Neural progenitor cell (in vitro differentiated cells): ENCODE measurements at regions not wholly inside any gene's neighbourhood (a gene's known extent, or its start where the extent isn't known, plus 50 kb on each side); places are given as distances from the start of the nearest gene placed in this dataset.

Experiments used
- DNase-seq: peaks from one replicate; pipeline ENCODE4 v3.0.0-alpha.2; 2016; ENCODE audit warnings: low spot score
- H2AFZ ChIP-seq: fragments of 200-600 bp; sonication (generic); replicated peaks from 2 replicates; pipeline ENCODE4 v1.6.1; 2016; ENCODE audit warnings: antibody characterized with exemption
- H3F3A ChIP-seq: fragments of 200-600 bp; sonication (generic); 2 replicates; pipeline ENCODE4 v1.6.1; 2016; ENCODE audit warnings: antibody characterized with exemption, low read depth
- H3K27ac ChIP-seq: fragments of 200-600 bp; sonication (generic); 2 replicates; pipeline ENCODE4 v1.5.1; 2016; ENCODE audit warnings: mild to moderate bottlenecking
- H3K27me3 ChIP-seq: fragments of 200-600 bp; sonication (generic); 2 replicates; pipeline ENCODE4 v1.6.1; 2016; ENCODE audit warnings: mild to moderate bottlenecking, moderate library complexity
- H3K36me3 ChIP-seq: fragments of 200-600 bp; sonication (generic); 2 replicates; pipeline ENCODE4 v1.5.1; 2016
- H3K4me1 ChIP-seq: fragments of 200-600 bp; sonication (generic); 2 replicates; pipeline ENCODE4 v1.6.1; 2016; ENCODE audit warnings: mixed run types
- H3K4me2 ChIP-seq: fragments of 200-600 bp; sonication (generic); 2 replicates; pipeline ENCODE4 v1.6.1; 2016
- H3K4me3 ChIP-seq: fragments of 200-600 bp; sonication (generic); 2 replicates; pipeline ENCODE4 v1.5.1; 2016
- H3K79me2 ChIP-seq: fragments of 200-600 bp; sonication (generic); 2 replicates; pipeline ENCODE4 v1.6.1; 2016; ENCODE audit warnings: low read depth
- H3K9ac ChIP-seq: fragments of 200-600 bp; sonication (generic); 2 replicates; pipeline ENCODE4 v1.6.1; 2016
- H3K9me3 ChIP-seq: fragments of 200-600 bp; sonication (generic); 2 replicates; pipeline ENCODE4 v1.5.1; 2016; ENCODE audit warnings: low read depth
- H4K20me1 ChIP-seq: fragments of 200-600 bp; sonication (generic); 2 replicates; pipeline ENCODE4 v1.6.1; 2016; ENCODE audit warnings: low read depth
- H3K27ac Mint-ChIP-seq: 3 replicates; pipeline ENCODE4 v1.8.0; 2021; ENCODE audit warnings: mixed read lengths
- H3K27me3 Mint-ChIP-seq: 2 replicates; pipeline ENCODE4 v1.8.0; 2022; ENCODE audit warnings: low read depth, mild to moderate bottlenecking, inconsistent platforms, moderate library complexity, mixed read lengths; ENCODE audit not compliant: insufficient read depth
- H3K36me3 Mint-ChIP-seq: 3 replicates; pipeline ENCODE4 v1.8.0; 2021; ENCODE audit warnings: mixed read lengths
- H3K4me1 Mint-ChIP-seq: 3 replicates; pipeline ENCODE4 v1.8.0; 2021; ENCODE audit warnings: mixed read lengths
- H3K4me3 Mint-ChIP-seq: 3 replicates; pipeline ENCODE4 v1.8.0; 2021; ENCODE audit warnings: mild to moderate bottlenecking, moderate library complexity, mixed read lengths
- H3K9me3 Mint-ChIP-seq: 3 replicates; pipeline ENCODE4 v1.8.0; 2020; ENCODE audit warnings: mixed read lengths
- EZH2 ChIP-seq: fragments of 200-600 bp; sonication (generic); IDR thresholded peaks from 2 replicates; pipeline ENCODE4 v1.6.1; 2017; ENCODE audit warnings: antibody characterized with exemption, mild to moderate bottlenecking, moderate library complexity
- EZH2phosphoT487 ChIP-seq: fragments of 200-600 bp; sonication (generic); IDR thresholded peaks from 2 replicates; pipeline ENCODE4 v1.6.1; 2017; ENCODE audit warnings: antibody characterized with exemption
- TF ChIP-seq, protein P1 (sequence below): fragments of 200-600 bp; sonication (generic); IDR thresholded peaks from 2 replicates; pipeline ENCODE4 v1.5.1; 2017; ENCODE audit warnings: antibody characterized with exemption, mild to moderate bottlenecking

DNA sequence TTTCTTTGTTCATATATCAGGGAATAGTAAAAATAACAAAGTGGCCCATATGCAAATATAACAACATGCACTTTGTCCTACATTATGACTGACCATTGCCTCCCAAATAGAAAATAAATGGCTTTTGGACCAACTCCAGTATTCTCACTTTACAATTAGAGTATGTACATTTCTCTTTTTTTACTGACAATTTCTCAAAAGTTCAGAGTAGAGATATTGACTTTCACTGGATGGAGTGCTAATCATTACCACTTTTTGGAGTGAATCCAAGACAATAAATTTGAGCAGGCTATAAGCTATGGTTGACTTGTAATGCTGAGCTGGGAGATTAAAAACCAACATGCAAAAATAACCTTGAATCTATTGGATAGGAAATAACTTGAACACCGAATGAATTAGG, 987.4 kb downstream of the SUCLG1 start:
- H4K20me1 ChIP-seq = no peaks in the 10 kb centered on the region
- H3K79me2 ChIP-seq = no peaks in the 10 kb centered on the region
- Mint-ChIP-seq H3K4me3 (no peak overlapping the region), H3K4me1 (no peaks in the 10 kb centered on the region), H3K9me3 (no peaks in the 10 kb centered on the region), H3K27me3 (no peaks in the 10 kb centered on the region), H3K27ac (no peak overlapping the region), H3K36me3 (no peaks in the 10 kb centered on the region)
- H3K27me3 ChIP-seq = no peaks in the 10 kb centered on the region
- H3F3A ChIP-seq = no peaks in the 10 kb centered on the region
- TF ChIP-seq EZH2phosphoT487 (no peak), EZH2 (no peak)
- TF ChIP-seq, protein P1, sequence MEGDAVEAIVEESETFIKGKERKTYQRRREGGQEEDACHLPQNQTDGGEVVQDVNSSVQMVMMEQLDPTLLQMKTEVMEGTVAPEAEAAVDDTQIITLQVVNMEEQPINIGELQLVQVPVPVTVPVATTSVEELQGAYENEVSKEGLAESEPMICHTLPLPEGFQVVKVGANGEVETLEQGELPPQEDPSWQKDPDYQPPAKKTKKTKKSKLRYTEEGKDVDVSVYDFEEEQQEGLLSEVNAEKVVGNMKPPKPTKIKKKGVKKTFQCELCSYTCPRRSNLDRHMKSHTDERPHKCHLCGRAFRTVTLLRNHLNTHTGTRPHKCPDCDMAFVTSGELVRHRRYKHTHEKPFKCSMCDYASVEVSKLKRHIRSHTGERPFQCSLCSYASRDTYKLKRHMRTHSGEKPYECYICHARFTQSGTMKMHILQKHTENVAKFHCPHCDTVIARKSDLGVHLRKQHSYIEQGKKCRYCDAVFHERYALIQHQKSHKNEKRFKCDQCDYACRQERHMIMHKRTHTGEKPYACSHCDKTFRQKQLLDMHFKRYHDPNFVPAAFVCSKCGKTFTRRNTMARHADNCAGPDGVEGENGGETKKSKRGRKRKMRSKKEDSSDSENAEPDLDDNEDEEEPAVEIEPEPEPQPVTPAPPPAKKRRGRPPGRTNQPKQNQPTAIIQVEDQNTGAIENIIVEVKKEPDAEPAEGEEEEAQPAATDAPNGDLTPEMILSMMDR = no peak
- H3K4me1 ChIP-seq = no peaks in the 10 kb centered on the region
- no peaks in the 10 kb centered on the region for H3K36me3 ChIP-seq
- H3K27ac ChIP-seq = no peak overlapping the region
- no peak overlapping the region for H3K4me3 ChIP-seq
- DNase-seq = no peak
- no peaks in the 10 kb centered on the region for H3K9me3 ChIP-seq
- no peak overlapping the region for H3K4me2 ChIP-seq
- H3K9ac ChIP-seq = no peak overlapping the region
- H2AFZ ChIP-seq = no peak overlapping the region

DNA sequence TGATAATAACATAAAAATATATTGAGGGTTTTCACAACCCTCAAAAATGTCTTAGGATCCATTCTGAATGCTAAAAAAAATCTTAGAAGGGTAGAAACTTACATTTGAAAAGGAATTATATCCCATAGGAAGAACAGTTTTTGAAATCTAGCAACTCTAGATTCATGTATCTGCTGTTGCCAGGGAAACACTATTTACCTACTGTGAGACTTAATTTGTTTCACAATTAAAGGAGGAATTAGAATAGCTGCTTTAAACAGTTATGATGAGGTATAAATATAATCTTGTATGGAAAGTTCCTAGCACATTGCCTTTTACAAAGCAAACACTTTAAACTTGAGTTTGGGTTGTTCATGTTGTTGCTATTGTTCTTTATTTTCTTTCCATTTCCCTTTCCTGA, 988.2 kb downstream of the SUCLG1 start:
- Histone ChIP-seq H2AFZ (no peak overlapping the region), H3K9ac (no peak overlapping the region), H3K36me3 (no peaks in the 10 kb centered on the region), H3K27me3 (no peaks in the 10 kb centered on the region), H3K27ac (no peak overlapping the region), H3K4me3 (no peak overlapping the region), H3K79me2 (no peaks in the 10 kb centered on the region), H4K20me1 (no peaks in the 10 kb centered on the region), H3K4me2 (no peak overlapping the region), H3K9me3 (no peaks in the 10 kb centered on the region), H3F3A (no peaks in the 10 kb centered on the region), H3K4me1 (no peaks in the 10 kb centered on the region)
- H3K27ac Mint-ChIP-seq = no peak overlapping the region
- H3K4me1 Mint-ChIP-seq = no peaks in the 10 kb centered on the region
- H3K9me3 Mint-ChIP-seq = no peaks in the 10 kb centered on the region
- DNase-seq = no peak
- no peaks in the 10 kb centered on the region for H3K27me3 Mint-ChIP-seq
- H3K4me3 Mint-ChIP-seq = no peak overlapping the region
- no peak for TF ChIP-seq EZH2phosphoT487
- TF ChIP-seq, protein P1 = no peak
- no peak for TF ChIP-seq EZH2
- H3K36me3 Mint-ChIP-seq = no peaks in the 10 kb centered on the region

DNA sequence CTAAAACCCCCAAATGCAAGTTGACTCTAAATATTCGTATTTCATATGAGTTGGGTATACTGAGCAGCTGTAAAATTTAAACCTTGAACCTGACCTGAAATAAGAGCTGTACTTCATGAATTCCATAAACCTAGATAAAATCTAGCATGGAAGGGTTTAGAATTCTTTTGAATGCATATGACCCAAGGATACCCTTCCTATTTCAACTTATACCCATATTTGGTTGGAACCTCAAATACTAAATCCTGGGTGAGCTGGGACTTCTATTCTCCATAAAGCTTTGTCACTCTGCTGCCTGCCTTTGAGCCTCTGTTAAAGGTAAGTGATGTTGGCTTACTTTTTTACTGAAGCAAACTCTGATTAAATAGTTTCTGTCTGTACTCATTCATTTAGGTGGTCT, 994.6 kb downstream of the SUCLG1 start:
- H3K4me3 Mint-ChIP-seq = no peak overlapping the region
- no peaks in the 10 kb centered on the region for H3K36me3 Mint-ChIP-seq
- no peak for DNase-seq
- H3K27me3 ChIP-seq = no peaks in the 10 kb centered on the region
- H3K27ac ChIP-seq = no peak overlapping the region
- no peaks in the 10 kb centered on the region for H4K20me1 ChIP-seq
- no peaks in the 10 kb centered on the region for H3K36me3 ChIP-seq
- H3K4me1 Mint-ChIP-seq = no peaks in the 10 kb centered on the region
- no peak overlapping the region for H3K4me3 ChIP-seq
- no peak for TF ChIP-seq EZH2phosphoT487
- TF ChIP-seq, protein P1 = no peak
- TF ChIP-seq EZH2 = no peak
- no peaks in the 10 kb centered on the region for H3K4me1 ChIP-seq
- no peaks in the 10 kb centered on the region for H3K79me2 ChIP-seq
- H3K9me3 ChIP-seq = no peaks in the 10 kb centered on the region
- H3K27me3 Mint-ChIP-seq = no peaks in the 10 kb centered on the region
- no peak overlapping the region for H3K4me2 ChIP-seq
- no peaks in the 10 kb centered on the region for H3K9me3 Mint-ChIP-seq
- H3K27ac Mint-ChIP-seq = no peak overlapping the region
- H2AFZ ChIP-seq = no peak overlapping the region
- H3K9ac ChIP-seq = no peak overlapping the region
- no peaks in the 10 kb centered on the region for H3F3A ChIP-seq

DNA sequence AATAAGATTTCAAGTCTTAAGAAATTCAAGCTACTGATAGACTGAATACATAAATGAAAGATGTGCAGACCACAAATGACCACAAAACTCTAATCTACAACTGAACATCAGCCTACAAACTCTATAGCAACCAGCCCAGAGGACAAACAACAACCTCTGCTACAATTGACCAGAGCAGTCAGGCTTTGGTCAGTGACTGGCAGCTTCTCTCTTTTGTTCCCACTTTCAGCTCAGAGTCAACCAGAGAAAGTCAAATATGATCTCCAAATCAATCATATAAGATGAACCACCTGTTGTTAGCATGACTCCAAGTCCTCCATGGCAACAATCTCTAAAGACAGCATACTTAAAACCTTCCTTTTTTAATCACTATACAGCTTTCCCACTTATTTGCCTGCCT, 996.2 kb downstream of the SUCLG1 start:
- no peaks in the 10 kb centered on the region for H3K27me3 ChIP-seq
- no peaks in the 10 kb centered on the region for H3F3A ChIP-seq
- TF ChIP-seq EZH2phosphoT487 (no peak), EZH2 (no peak)
- TF ChIP-seq, protein P1 = no peak
- Mint-ChIP-seq H3K36me3 (no peaks in the 10 kb centered on the region), H3K27ac (no peak overlapping the region), H3K27me3 (no peaks in the 10 kb centered on the region), H3K9me3 (no peaks in the 10 kb centered on the region), H3K4me1 (no peaks in the 10 kb centered on the region), H3K4me3 (no peak overlapping the region)
- no peaks in the 10 kb centered on the region for H3K79me2 ChIP-seq
- no peaks in the 10 kb centered on the region for H3K36me3 ChIP-seq
- H3K4me3 ChIP-seq = no peak overlapping the region
- H3K9me3 ChIP-seq = no peaks in the 10 kb centered on the region
- no peaks in the 10 kb centered on the region for H4K20me1 ChIP-seq
- no peak overlapping the region for H3K4me2 ChIP-seq
- no peak for DNase-seq
- no peaks in the 10 kb centered on the region for H3K4me1 ChIP-seq
- H2AFZ ChIP-seq = peak overlapping the region; percentile 65
- no peak overlapping the region for H3K27ac ChIP-seq
- H3K9ac ChIP-seq = no peak overlapping the region
